T-helper 9 cell (primary cell): ENCODE measurements at regions not wholly inside any gene's neighbourhood (a gene's known extent, or its start where the extent isn't known, plus 50 kb on each side); places are given as distances from the start of the nearest gene placed in this dataset.
"Not testable (repeated sequence)": the region's sequence is repeated elsewhere in the genome, so short reads cannot be mapped to it uniquely, and the experiment has no call there.

Experiments used
- DNase-seq: peaks from one replicate; pipeline ENCODE4 v3.0.0-alpha.2; 2020

- DNase-seq, result no peak
These were observed 190.2 kb downstream of the EDN1 start for GRCh38 chr6:12480379-12480778.

DNA sequence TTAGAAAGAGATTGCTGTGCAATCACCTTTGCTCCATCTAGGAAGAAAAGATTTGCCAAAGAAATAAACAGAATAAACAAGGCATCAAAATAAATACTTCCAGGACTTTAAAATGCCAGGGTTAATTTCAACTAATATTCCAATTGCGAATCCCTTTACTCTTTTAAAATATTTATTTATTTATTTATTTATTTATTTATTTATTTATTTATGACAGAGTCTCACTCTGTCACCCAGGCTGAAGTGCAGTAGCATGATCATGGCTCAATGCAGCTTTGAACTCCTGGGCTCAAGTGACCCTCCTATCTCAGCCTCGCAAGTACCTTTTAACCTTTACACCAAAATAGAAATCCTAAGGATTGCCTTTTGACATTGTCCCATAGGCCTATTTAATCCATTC is 191.1 kb downstream of the EDN1 start:
- DNase-seq, result no peak

- no peak for DNase-seq
These were observed 191.7 kb downstream of the EDN1 start for GRCh38 chr6:12481850-12482249.

GRCh38 chr6:12482386-12483375 is 192.5 kb downstream of the EDN1 start:
- DNase-seq, result no peak

DNA sequence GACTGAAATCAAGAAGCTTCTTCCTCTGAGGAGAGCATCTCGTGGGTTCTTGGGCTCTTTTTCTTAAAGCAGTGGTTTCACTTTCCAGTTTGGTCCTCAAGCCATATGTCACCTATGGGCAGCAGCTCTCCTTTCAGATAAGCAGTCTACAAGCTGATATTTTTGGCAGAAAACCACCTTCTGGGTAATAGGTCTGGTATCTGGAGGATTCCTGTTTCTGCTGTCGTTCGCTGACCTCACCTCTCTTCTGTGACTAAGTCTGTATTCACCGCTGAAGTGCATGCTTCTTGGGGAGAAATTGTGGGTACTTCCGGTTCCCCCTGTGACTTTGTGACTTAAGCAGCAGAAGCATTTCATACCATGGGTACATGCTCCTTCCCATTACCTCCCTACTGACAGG is 193.6 kb downstream of the EDN1 start:
- DNase-seq, result no peak

DNA sequence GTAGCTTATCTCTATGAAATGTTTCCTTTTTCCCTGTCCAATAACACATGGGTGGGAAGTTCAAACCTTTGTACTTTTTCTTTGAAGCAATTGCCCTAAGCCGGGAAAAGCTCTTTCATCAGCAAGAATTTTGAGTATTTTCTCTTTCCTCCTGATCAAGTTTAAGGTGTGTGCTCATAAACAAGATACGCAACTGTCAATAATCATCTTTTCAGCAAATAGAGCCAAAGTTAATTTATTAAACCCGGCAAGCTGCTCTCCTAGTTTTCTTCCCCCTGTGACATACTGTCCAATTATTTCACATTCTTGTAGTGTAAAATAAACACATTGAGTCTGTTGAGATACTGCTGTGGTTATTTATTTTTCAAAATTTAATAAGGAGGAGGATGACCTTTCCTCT is 194.4 kb downstream of the EDN1 start:
- DNase-seq, result no peak

- no peak for DNase-seq
These were observed 195.1 kb downstream of the EDN1 start for GRCh38 chr6:12485226-12485764.

DNA sequence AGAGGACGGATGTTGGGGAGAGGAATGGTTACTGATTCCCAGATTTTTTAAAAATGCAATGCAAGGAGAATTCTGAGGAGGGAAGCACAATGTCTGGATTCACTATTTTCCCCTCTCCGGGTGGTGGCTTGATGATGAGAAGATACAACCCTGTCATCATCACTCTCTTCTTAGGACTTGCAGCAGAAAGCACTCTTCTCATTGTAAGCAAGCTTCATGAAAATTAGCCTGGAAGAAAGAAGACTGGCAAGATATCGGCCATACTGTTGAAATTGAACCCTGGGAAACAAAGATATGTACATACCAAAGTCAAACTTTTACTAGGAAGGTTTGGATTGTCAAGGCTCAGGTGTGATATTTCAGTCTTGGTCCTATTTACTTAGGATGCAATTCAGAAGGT is 195.7 kb downstream of the EDN1 start:
- no peak for DNase-seq

GRCh38 chr6:12490351-12490903 is 200.3 kb downstream of the EDN1 start:
- no peak for DNase-seq

GRCh38 chr6:12490904-12491571 is 200.9 kb downstream of the EDN1 start:
- no peak for DNase-seq

- DNase-seq, result not testable (repeated sequence)
These were observed 202.8 kb downstream of the EDN1 start for GRCh38 chr6:12492929-12493328.

DNA sequence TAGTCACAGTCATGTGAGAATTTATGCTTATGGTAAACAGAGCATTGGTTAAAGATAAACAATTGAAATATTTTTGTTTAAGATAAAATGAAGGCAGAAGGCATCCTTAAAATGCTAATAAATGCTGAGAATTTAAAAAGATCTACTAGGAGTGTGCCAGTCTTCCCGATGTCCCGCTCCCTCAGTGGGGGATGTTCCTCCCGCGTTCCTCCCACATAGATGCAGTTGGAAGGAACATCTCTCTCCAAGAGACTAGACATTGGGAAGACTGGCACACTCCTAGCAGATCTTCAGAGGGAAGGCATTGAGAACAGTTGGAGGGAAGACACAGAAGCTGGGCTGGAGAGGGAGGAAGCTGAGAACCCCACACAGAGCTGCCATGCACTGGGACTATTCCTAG is 203.3 kb downstream of the EDN1 start:
- DNase-seq, result no peak

- DNase-seq, result no peak
These were observed 204.0 kb downstream of the EDN1 start for GRCh38 chr6:12494161-12494560.

DNA sequence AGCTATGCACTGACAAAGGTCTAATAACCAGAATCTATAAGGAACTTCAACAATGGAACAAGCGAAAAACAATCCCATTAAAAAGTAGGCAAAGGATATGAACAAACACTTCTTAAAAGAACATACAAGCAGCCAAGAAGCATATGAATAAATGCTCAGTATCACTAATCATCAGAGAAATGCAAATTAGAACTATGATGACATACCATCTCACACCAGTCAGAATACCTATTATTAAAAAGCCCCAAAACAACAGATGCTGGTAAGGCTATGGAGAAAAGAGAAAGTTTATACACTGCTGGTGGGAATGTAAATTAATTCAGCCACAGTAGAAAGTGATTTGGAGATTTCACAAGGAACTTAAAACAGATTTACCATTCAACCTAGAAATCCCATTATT is 211.8 kb downstream of the EDN1 start:
- no peak for DNase-seq

DNA sequence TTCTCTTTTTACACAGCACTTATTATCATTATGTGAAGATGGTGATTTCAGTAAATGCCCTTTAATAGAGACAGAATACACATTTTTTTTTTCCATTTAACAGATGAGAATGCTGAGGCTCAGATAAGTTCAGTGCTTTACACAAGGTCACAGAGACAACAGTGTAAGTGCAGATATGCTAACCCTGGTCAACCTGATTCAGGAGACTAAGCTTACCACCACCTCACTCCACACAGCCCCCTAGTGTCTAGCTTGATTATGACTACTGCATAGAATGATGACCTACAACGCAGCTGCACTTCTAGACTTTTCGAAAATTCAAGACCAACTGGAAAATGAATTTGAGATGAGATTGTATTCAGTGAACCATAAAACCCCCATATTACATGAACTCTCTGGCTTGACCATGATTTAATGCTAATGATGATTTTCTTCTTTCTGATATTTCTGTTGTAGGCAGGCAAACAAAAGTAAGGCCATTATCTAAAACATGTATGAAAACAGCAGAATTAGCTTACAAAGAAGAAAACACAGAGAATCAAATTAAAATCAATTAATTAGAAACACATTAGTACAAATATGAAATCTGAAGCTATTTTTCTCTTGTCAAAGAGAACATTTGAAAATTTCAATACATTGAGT is 212.1 kb upstream of the PHACTR1 start:
- DNase-seq, result no peak

DNA sequence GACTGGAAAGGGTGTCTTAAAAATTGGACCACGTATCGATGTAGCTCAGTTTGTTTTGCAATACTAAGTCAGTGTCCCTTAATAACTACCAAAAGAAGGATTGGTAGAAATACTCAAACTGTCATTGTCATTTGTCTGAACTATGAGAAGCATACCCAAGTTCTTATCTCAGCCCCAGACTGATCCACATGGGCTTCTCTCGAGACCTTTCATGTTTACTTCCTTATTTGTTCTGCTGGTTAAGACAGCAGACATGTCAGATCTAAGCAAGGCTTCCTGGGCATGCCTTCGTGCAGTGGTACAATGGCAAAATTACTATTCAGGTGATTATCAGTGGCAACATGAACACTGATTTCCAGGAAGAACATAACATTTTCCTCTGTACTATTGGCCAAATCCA is 211.1 kb upstream of the PHACTR1 start:
- DNase-seq, result no peak

GRCh38 chr6:12506159-12506558 is 210.4 kb upstream of the PHACTR1 start:
- DNase-seq, result no peak

- no peak for DNase-seq
These were observed 208.9 kb upstream of the PHACTR1 start for GRCh38 chr6:12507636-12508035.

GRCh38 chr6:12508553-12508952 is 208.0 kb upstream of the PHACTR1 start:
- DNase-seq, result no peak

DNA sequence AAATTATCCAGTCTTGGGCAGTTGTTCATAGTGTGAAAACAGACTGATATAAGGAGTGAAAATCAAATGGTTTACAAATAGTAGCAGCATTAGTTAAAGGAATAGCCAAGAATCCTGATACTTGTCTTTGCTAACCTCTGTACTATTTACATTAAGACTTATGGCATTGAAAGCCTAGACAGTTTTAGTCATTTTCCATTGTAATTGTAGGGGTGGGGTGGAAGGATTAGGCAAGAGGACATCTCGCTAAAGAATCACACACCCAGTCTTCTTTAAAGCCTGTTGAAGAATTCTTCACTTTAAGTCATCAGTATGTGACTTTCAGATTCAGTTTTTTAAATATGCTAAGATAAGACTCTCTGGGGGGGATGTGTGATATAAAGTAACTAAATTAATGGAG is 207.5 kb upstream of the PHACTR1 start:
- no peak for DNase-seq

GRCh38 chr6:12516070-12516469 is 200.5 kb upstream of the PHACTR1 start:
- DNase-seq, result no peak

DNA sequence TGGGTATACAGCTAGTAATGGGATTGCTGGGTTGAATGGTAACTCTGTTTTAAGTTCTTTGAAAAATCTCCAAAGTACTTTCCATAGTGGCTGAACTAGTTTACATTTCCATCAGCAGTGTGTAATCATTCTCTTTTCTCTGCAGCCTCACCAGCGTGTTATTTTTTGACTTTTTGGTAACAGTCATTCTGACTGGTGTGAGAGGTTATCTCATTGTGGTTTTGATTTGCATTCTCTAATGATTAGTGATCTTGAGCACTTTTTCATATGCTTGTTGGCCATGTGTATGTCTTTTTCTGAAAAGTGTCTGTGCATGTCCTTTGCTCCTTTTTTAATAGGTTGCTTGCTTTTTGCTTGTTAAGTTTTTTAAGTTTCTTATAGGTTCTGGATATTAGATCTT is 194.2 kb upstream of the PHACTR1 start:
- DNase-seq, result no peak

DNA sequence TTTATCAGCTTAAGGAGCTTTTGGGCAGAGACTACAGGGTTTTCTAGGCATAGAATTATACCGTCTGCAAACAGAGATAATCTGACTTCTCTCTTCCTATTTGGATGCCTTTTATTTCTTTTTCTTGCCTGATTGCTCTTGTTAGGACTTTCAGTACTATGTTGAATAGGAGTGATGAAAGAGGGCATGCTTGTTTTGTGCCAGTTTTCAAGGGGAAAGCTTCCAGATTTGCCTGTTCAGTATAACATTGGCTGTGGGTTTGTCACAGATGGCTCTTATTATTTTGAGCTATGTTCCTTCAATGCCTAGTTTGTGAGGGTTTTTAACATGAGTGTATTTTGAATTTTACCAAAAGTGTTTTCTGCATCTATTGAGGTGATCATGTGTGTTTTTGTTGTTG is 192.8 kb upstream of the PHACTR1 start:
- no peak for DNase-seq
